HG03342 (cell line): ENCODE measurements at regions not wholly inside any gene's neighbourhood (a gene's known extent, or its start where the extent isn't known, plus 50 kb on each side); places are given as distances from the start of the nearest gene placed in this dataset.

Source experiments
- ATAC-seq: cut with Tn5 transposase; IDR thresholded peaks from one replicate; pipeline ENCODE4 v1.9.1; 2021; ENCODE audit warnings: mild to moderate bottlenecking, moderate library complexity; ENCODE audit not compliant: unreplicated experiment

GRCh38 chr12:67217647-67218046 is 51.5 kb upstream of the CAND1 start:
- ATAC-seq, result no peak
